ENCODE measurements at regions not wholly inside any gene's neighbourhood (a gene's known extent, or its start where the extent isn't known, plus 50 kb on each side); places are given as distances from the start of the nearest gene placed in this dataset.

GRCh38 chr12:79517363-79517762 is 173.4 kb downstream of the PAWR start:
- in situ Hi-C loops (cut with HindIII; ENCODE audit: low pct_unique_long_range_greater_than_20kb, low sequenced_read_pairs), result no loop called here
- intact Hi-C loops (cut with micrococcal nuclease; ENCODE audit: unreplicated experiment), result no loop called here
- H3K9me3 ChIP-seq (ENCODE audit: control insufficient read depth, insufficient read depth, low read depth, low read length), result no peaks in the 10 kb centered on the region
- BruUV-seq (replicated peaks), result no TSS peak
- POLR2A ChIA-PET, result no interaction called here
- H3K27me3 ChIP-seq (ENCODE audit: control insufficient read depth, insufficient read depth, low read length), result no peaks in the 10 kb centered on the region
- no peak overlapping the region for H3K4me3 ChIP-seq (ENCODE audit: low read depth in 2 of 2, low read length in 2 of 2)
- no peaks in the 10 kb centered on the region for H3K4me1 ChIP-seq (ENCODE audit: control insufficient read depth, insufficient read depth, low read length)
- TF ChIP-seq SIN3A (IDR thresholded peaks at IDR 0.05; ENCODE audit: borderline replicate concordance, insufficient read depth, low read depth, low read length), result no peak
- TF ChIP-seq CTCF (IDR thresholded peaks at IDR 0.05), result no peak
- no peak for TF ChIP-seq POLR2AphosphoS5 (IDR thresholded peaks at IDR 0.05; ENCODE audit: low read depth, low read length)
- TF ChIP-seq REST (IDR thresholded peaks at IDR 0.05; ENCODE audit: insufficient read depth in 1 of 2, low read depth in 2 of 2, low read length in 1 of 2), result no peak
- no peak for TF ChIP-seq TCF7L2 (IDR thresholded peaks at IDR 0.05; ENCODE audit: low read depth, low read length)
- ATAC-seq (no peak), DNase-seq (ENCODE audit: low read depth, low spot score) (no peak)
- H3K27ac ChIP-seq (ENCODE audit: low read length), result no peak overlapping the region
- CTCF ChIA-PET, result no interaction called here
- H3K36me3 ChIP-seq (ENCODE audit: control insufficient read depth, insufficient read depth, low read length), result no peaks in the 10 kb centered on the region

- Histone ChIP-seq H3K9me3 (ENCODE audit: control insufficient read depth, insufficient read depth, low read depth, low read length) (no peaks in the 10 kb centered on the region), H3K27ac (ENCODE audit: low read length) (no peak overlapping the region), H3K27me3 (ENCODE audit: control insufficient read depth, insufficient read depth, low read length) (no peaks in the 10 kb centered on the region), H3K36me3 (ENCODE audit: control insufficient read depth, insufficient read depth, low read length) (no peaks in the 10 kb centered on the region), H3K4me3 (ENCODE audit: low read depth in 2 of 2, low read length in 2 of 2) (no peak overlapping the region), H3K4me1 (ENCODE audit: control insufficient read depth, insufficient read depth, low read length) (no peaks in the 10 kb centered on the region)
- ATAC-seq (no peak), DNase-seq (ENCODE audit: low read depth, low spot score) (no peak)
- intact Hi-C loops (cut with micrococcal nuclease; ENCODE audit: unreplicated experiment) (no loop called here), in situ Hi-C loops (cut with HindIII; ENCODE audit: low pct_unique_long_range_greater_than_20kb, low sequenced_read_pairs) (no loop called here)
- POLR2A ChIA-PET, result no interaction called here
- CTCF ChIA-PET, result no interaction called here
- TF ChIP-seq POLR2AphosphoS5 (IDR thresholded peaks at IDR 0.05; ENCODE audit: low read depth, low read length) (no peak), SIN3A (IDR thresholded peaks at IDR 0.05; ENCODE audit: borderline replicate concordance, insufficient read depth, low read depth, low read length) (no peak), TCF7L2 (IDR thresholded peaks at IDR 0.05; ENCODE audit: low read depth, low read length) (no peak), CTCF (IDR thresholded peaks at IDR 0.05) (no peak), REST (IDR thresholded peaks at IDR 0.05; ENCODE audit: insufficient read depth in 1 of 2, low read depth in 2 of 2, low read length in 1 of 2) (no peak)
- BruUV-seq (replicated peaks), result no TSS peak
These were observed 175.2 kb downstream of the PAWR start for GRCh38 chr12:79515530-79515935.

Data from Panc1 (cell line).